ENCODE measurements at regions not wholly inside any gene's neighbourhood (a gene's known extent, or its start where the extent isn't known, plus 50 kb on each side); places are given as distances from the start of the nearest gene placed in this dataset.

DNA sequence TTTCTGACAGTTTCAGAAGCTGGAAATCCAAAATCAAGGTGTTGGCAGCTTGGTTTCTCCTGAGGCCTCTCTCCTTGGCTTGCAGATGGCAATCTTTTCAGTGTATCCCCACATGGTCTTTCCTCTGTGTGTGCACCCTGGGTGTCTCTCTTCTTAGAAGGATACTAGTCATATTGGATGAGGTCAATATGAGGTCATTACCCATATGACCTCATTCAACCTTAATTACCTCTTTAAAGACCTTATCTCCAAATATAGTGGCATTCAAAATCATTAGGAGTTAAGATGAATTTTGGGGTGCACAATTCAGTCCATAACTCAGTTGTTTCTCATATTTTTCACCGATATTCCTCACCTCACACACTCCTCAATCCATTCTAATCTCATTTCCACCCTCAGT, 92.4 kb upstream of the TGM3 start:
- DNase-seq = no peak
- H3K27ac ChIP-seq = no peak overlapping the region
- no peak overlapping the region for H3K4me3 ChIP-seq (ENCODE audit: low read depth, low read length)
- peaks cover 5% of the 10 kb centered on the region for H3K27me3 ChIP-seq (ENCODE audit: insufficient read depth, low read depth, severe bottlenecking)
- no peaks in the 10 kb centered on the region for H3K9me3 ChIP-seq (ENCODE audit: severe bottlenecking)
- H3K36me3 ChIP-seq = no peaks in the 10 kb centered on the region
- TF ChIP-seq, protein P1, sequence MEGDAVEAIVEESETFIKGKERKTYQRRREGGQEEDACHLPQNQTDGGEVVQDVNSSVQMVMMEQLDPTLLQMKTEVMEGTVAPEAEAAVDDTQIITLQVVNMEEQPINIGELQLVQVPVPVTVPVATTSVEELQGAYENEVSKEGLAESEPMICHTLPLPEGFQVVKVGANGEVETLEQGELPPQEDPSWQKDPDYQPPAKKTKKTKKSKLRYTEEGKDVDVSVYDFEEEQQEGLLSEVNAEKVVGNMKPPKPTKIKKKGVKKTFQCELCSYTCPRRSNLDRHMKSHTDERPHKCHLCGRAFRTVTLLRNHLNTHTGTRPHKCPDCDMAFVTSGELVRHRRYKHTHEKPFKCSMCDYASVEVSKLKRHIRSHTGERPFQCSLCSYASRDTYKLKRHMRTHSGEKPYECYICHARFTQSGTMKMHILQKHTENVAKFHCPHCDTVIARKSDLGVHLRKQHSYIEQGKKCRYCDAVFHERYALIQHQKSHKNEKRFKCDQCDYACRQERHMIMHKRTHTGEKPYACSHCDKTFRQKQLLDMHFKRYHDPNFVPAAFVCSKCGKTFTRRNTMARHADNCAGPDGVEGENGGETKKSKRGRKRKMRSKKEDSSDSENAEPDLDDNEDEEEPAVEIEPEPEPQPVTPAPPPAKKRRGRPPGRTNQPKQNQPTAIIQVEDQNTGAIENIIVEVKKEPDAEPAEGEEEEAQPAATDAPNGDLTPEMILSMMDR (IDR thresholded peaks at IDR 0.05; ENCODE audit: low read depth, low read length) = no peak

DNA sequence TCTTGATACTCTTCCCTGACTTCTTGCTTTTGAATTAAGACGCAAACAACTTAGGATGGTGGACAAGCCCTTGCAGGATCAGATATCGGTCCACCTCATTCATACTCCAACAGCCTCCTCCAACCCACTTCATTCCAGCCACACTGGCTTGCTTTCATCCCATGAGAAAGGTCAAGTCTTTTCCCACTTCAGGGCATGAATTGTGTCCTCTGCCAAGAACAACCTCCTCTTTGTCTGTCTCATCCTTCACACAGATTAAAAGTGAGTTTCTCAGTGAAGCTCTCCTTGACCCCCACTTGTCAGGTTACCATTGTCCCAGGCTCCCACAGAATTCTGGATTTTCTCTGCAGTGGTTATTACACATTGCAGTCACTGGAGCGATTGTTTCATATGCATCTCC, 91.8 kb upstream of the TGM3 start:
- Histone ChIP-seq H3K36me3 (no peaks in the 10 kb centered on the region), H3K27me3 (ENCODE audit: insufficient read depth, low read depth, severe bottlenecking) (peaks cover 5% of the 10 kb centered on the region), H3K9me3 (ENCODE audit: severe bottlenecking) (no peaks in the 10 kb centered on the region), H3K27ac (no peak overlapping the region), H3K4me3 (ENCODE audit: low read depth, low read length) (no peak overlapping the region)
- TF ChIP-seq, protein P1 (IDR thresholded peaks at IDR 0.05; ENCODE audit: low read depth, low read length) = no peak
- DNase-seq = no peak

DNA sequence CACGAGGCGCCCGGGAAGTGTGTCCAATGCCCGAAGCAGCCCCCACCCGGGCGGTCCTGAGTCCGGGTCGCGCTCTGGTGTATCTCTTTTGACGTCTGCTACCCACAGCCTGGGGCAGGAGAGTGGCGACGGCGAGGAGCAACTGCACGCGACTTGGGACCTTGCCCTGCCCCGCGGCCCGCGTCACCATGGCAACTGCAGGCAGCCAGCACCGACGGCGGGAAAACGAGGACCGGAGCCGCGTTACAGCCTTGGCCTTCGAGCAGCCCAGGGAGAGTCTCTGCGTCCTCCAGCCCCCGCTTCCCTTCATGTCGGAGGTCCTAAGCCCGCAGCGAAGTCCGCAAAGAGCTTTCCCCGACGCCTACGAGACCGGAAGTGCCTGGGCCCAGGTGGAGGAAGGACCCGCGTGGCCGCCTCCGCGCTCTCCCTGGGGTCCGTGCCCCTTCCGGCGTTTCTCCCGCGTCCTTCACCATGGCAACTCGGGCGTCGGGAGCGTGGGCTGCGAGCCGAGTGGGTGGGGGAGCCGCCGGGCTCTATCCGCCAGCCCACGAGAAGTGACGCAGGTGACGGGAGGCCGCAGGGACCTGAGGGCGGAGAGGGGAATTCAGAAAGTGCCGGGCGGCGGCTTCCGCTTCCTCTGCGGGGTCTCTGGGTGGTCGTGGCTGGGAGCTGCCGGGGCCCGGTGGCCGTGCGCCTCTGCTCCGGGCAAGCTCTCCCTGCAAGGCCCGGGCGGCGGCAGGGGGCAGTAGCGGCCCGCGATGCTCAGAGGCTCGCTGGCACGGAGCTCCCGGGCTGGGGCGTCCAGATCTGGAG, 88.6 kb upstream of the TGM3 start:
- H3K27ac ChIP-seq = 0 out of 2 replicates have a peak overlapping the region, but pooled peaks have one; percentile 3
- TF ChIP-seq, protein P1 (IDR thresholded peaks at IDR 0.05; ENCODE audit: low read depth, low read length) = peak; percentile 82
- DNase-seq = peak; percentile 89
- no peaks in the 10 kb centered on the region for H3K36me3 ChIP-seq
- H3K9me3 ChIP-seq (ENCODE audit: severe bottlenecking) = no peaks in the 10 kb centered on the region
- H3K4me3 ChIP-seq (ENCODE audit: low read depth, low read length) = peak overlapping the region; percentile 42
- H3K27me3 ChIP-seq (ENCODE audit: insufficient read depth, low read depth, severe bottlenecking) = peaks cover 5% of the 10 kb centered on the region

DNA sequence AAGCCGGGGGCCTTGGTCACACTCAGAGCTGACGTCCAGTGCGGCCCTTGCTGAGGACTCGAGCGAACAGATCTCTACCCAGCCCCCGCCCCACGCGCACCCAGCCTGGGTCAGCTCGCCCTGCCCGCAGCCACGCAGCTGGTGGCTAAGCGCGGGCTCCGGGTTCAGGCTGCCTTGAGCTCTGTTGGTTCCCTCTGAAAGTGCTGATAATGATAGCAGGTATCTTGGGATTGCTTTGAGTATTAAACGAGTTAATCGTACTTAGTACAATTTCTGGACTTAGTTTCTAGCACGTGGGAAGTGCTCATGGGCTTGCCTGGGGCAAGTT, 88.1 kb upstream of the TGM3 start:
- no peaks in the 10 kb centered on the region for H3K36me3 ChIP-seq
- no peak overlapping the region for H3K27ac ChIP-seq
- TF ChIP-seq, protein P1 (IDR thresholded peaks at IDR 0.05; ENCODE audit: low read depth, low read length) = no peak
- DNase-seq = no peak
- no peaks in the 10 kb centered on the region for H3K9me3 ChIP-seq (ENCODE audit: severe bottlenecking)
- H3K27me3 ChIP-seq (ENCODE audit: insufficient read depth, low read depth, severe bottlenecking) = peaks cover 5% of the 10 kb centered on the region
- peak overlapping the region; percentile 42 for H3K4me3 ChIP-seq (ENCODE audit: low read depth, low read length)

DNA sequence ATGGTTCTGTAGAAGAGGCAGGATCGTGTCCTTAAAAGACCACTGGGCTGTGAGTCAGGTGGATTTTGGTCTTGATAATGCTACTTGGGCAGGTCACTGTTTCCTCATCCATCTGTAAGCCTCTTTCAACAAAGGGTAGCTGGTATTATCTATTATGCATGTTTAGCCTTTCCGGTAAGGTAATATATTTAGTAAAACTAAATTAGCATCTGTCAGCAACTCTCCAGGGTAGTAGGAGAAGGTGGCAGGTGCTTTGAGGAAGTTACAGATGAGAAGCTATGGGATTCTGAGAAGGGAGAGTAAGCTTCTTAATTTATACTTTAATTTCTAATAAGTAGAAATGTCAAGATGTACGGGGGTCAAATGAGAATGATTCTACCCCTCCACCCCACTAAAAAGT, 86.9 kb upstream of the TGM3 start:
- Histone ChIP-seq H3K4me3 (ENCODE audit: low read depth, low read length) (no peak overlapping the region), H3K27me3 (ENCODE audit: insufficient read depth, low read depth, severe bottlenecking) (peaks cover 5% of the 10 kb centered on the region), H3K27ac (no peak overlapping the region), H3K36me3 (no peaks in the 10 kb centered on the region), H3K9me3 (ENCODE audit: severe bottlenecking) (no peaks in the 10 kb centered on the region)
- DNase-seq = no peak
- TF ChIP-seq, protein P1 (IDR thresholded peaks at IDR 0.05; ENCODE audit: low read depth, low read length) = no peak
